ENCODE measurements at regions not wholly inside any gene's neighbourhood (a gene's known extent, or its start where the extent isn't known, plus 50 kb on each side); places are given as distances from the start of the nearest gene placed in this dataset.

GRCh38 chr2:177326005-177326404 lies 61.5 kb upstream of the NFE2L2 start:
- H3K27me3 ChIP-seq (ENCODE audit: control insufficient read depth in 5 of 5, insufficient read depth in 4 of 5, low read length in 5 of 5), result no peaks in the 10 kb centered on the region
- peaks cover 3 to 14% (median 9%) of the 10 kb centered on the region in 5 donors for H3K36me3 ChIP-seq (ENCODE audit: control insufficient read depth in 5 of 5, insufficient read depth in 5 of 5, low read length in 5 of 5)
- H3K27ac ChIP-seq (ENCODE audit: low read depth, low read length), result no peak overlapping the region
- H3K9me3 ChIP-seq (ENCODE audit: control insufficient read depth in 5 of 5, low read length in 5 of 5), result no peaks in the 10 kb centered on the region
- peaks cover 0 to 3% (median 0%) of the 10 kb centered on the region in 5 donors for H3K4me1 ChIP-seq (ENCODE audit: control insufficient read depth in 5 of 5, insufficient read depth in 5 of 5, low read length in 5 of 5)
- H3K4me3 ChIP-seq (ENCODE audit: low read depth in 1 of 5, low read length in 5 of 5), result no peak overlapping the region
- no peak overlapping the region for H3K9ac ChIP-seq (ENCODE audit: low read length in 5 of 5)

GRCh38 chr2:177326591-177326990 lies 62.1 kb upstream of the NFE2L2 start:
- H3K4me1 ChIP-seq (ENCODE audit: control insufficient read depth in 5 of 5, insufficient read depth in 5 of 5, low read length in 5 of 5), result peaks cover 0 to 3% (median 0%) of the 10 kb centered on the region in 5 donors
- no peak overlapping the region for H3K9ac ChIP-seq (ENCODE audit: low read length in 5 of 5)
- H3K27ac ChIP-seq (ENCODE audit: low read depth, low read length), result no peak overlapping the region
- H3K4me3 ChIP-seq (ENCODE audit: low read depth in 1 of 5, low read length in 5 of 5), result no peak overlapping the region
- peaks cover 0 to 13% (median 9%) of the 10 kb centered on the region in 5 donors for H3K36me3 ChIP-seq (ENCODE audit: control insufficient read depth in 5 of 5, insufficient read depth in 5 of 5, low read length in 5 of 5)
- H3K9me3 ChIP-seq (ENCODE audit: control insufficient read depth in 5 of 5, low read length in 5 of 5), result no peaks in the 10 kb centered on the region
- H3K27me3 ChIP-seq (ENCODE audit: control insufficient read depth in 5 of 5, insufficient read depth in 4 of 5, low read length in 5 of 5), result no peaks in the 10 kb centered on the region

GRCh38 chr2:177327009-177327408 lies 62.5 kb upstream of the NFE2L2 start:
- H3K36me3 ChIP-seq (ENCODE audit: control insufficient read depth in 5 of 5, insufficient read depth in 5 of 5, low read length in 5 of 5), result peaks cover 0 to 10% (median 9%) of the 10 kb centered on the region in 5 donors
- H3K4me3 ChIP-seq (ENCODE audit: low read depth in 1 of 5, low read length in 5 of 5), result no peak overlapping the region
- H3K27ac ChIP-seq (ENCODE audit: low read depth, low read length), result no peak overlapping the region
- H3K27me3 ChIP-seq (ENCODE audit: control insufficient read depth in 5 of 5, insufficient read depth in 4 of 5, low read length in 5 of 5), result no peaks in the 10 kb centered on the region
- H3K9me3 ChIP-seq (ENCODE audit: control insufficient read depth in 5 of 5, low read length in 5 of 5), result no peaks in the 10 kb centered on the region
- peaks cover 0 to 5% (median 2%) of the 10 kb centered on the region in 5 donors for H3K4me1 ChIP-seq (ENCODE audit: control insufficient read depth in 5 of 5, insufficient read depth in 5 of 5, low read length in 5 of 5)
- no peak overlapping the region for H3K9ac ChIP-seq (ENCODE audit: low read length in 5 of 5)

GRCh38 chr2:177328056-177328455 lies 63.5 kb upstream of the NFE2L2 start:
- H3K4me1 ChIP-seq (ENCODE audit: control insufficient read depth in 5 of 5, insufficient read depth in 5 of 5, low read length in 5 of 5), result peaks cover 0 to 7% (median 6%) of the 10 kb centered on the region in 5 donors
- H3K27ac ChIP-seq (ENCODE audit: low read depth, low read length), result no peak overlapping the region
- no peak overlapping the region for H3K9ac ChIP-seq (ENCODE audit: low read length in 5 of 5)
- H3K27me3 ChIP-seq (ENCODE audit: control insufficient read depth in 5 of 5, insufficient read depth in 4 of 5, low read length in 5 of 5), result no peaks in the 10 kb centered on the region
- H3K36me3 ChIP-seq (ENCODE audit: control insufficient read depth in 5 of 5, insufficient read depth in 5 of 5, low read length in 5 of 5), result peaks cover 0 to under 1% (median under 1%) of the 10 kb centered on the region in 5 donors
- no peaks in the 10 kb centered on the region for H3K9me3 ChIP-seq (ENCODE audit: control insufficient read depth in 5 of 5, low read length in 5 of 5)
- no peak overlapping the region for H3K4me3 ChIP-seq (ENCODE audit: low read depth in 1 of 5, low read length in 5 of 5)

- Histone ChIP-seq H3K9ac (ENCODE audit: low read length in 5 of 5) (peak overlapping the region in 1 of 5 donors; percentile 8), H3K36me3 (ENCODE audit: control insufficient read depth in 5 of 5, insufficient read depth in 5 of 5, low read length in 5 of 5) (peaks cover 0 to 1% (median 0%) of the 10 kb centered on the region in 5 donors), H3K9me3 (ENCODE audit: control insufficient read depth in 5 of 5, low read length in 5 of 5) (no peaks in the 10 kb centered on the region), H3K4me1 (ENCODE audit: control insufficient read depth in 5 of 5, insufficient read depth in 5 of 5, low read length in 5 of 5) (peaks cover 0 to 7% (median 6%) of the 10 kb centered on the region in 5 donors), H3K4me3 (ENCODE audit: low read depth in 1 of 5, low read length in 5 of 5) (no peak overlapping the region), H3K27ac (ENCODE audit: low read depth, low read length) (no peak overlapping the region), H3K27me3 (ENCODE audit: control insufficient read depth in 5 of 5, insufficient read depth in 4 of 5, low read length in 5 of 5) (no peaks in the 10 kb centered on the region)
Measured at GRCh38 chr2:177329064-177329463, 63.5 kb upstream of the AGPS start.

GRCh38 chr2:177331466-177331997 lies 61.0 kb upstream of the AGPS start:
- H3K9me3 ChIP-seq (ENCODE audit: control insufficient read depth in 5 of 5, low read length in 5 of 5), result no peaks in the 10 kb centered on the region
- H3K9ac ChIP-seq (ENCODE audit: low read length in 5 of 5), result no peak overlapping the region
- no peak overlapping the region for H3K4me3 ChIP-seq (ENCODE audit: low read depth in 1 of 5, low read length in 5 of 5)
- H3K4me1 ChIP-seq (ENCODE audit: control insufficient read depth in 5 of 5, insufficient read depth in 5 of 5, low read length in 5 of 5), result peaks cover 0 to 7% (median 5%) of the 10 kb centered on the region in 5 donors
- H3K36me3 ChIP-seq (ENCODE audit: control insufficient read depth in 5 of 5, insufficient read depth in 5 of 5, low read length in 5 of 5), result peaks cover 0 to 4% (median 0%) of the 10 kb centered on the region in 5 donors
- no peak overlapping the region for H3K27ac ChIP-seq (ENCODE audit: low read depth, low read length)
- H3K27me3 ChIP-seq (ENCODE audit: control insufficient read depth in 5 of 5, insufficient read depth in 4 of 5, low read length in 5 of 5), result no peaks in the 10 kb centered on the region

- Histone ChIP-seq H3K27ac (ENCODE audit: low read depth, low read length) (no peak overlapping the region), H3K9me3 (ENCODE audit: control insufficient read depth in 5 of 5, low read length in 5 of 5) (no peaks in the 10 kb centered on the region), H3K27me3 (ENCODE audit: control insufficient read depth in 5 of 5, insufficient read depth in 4 of 5, low read length in 5 of 5) (no peaks in the 10 kb centered on the region), H3K4me1 (ENCODE audit: control insufficient read depth in 5 of 5, insufficient read depth in 5 of 5, low read length in 5 of 5) (peaks cover 0 to 7% (median 5%) of the 10 kb centered on the region in 5 donors), H3K36me3 (ENCODE audit: control insufficient read depth in 5 of 5, insufficient read depth in 5 of 5, low read length in 5 of 5) (peaks cover 0 to 4% (median 0%) of the 10 kb centered on the region in 5 donors), H3K9ac (ENCODE audit: low read length in 5 of 5) (no peak overlapping the region), H3K4me3 (ENCODE audit: low read depth in 1 of 5, low read length in 5 of 5) (peak overlapping the region in 4 of 5 donors; percentile 5 to 56 (median 34))
Measured at GRCh38 chr2:177332026-177332991, 60.3 kb upstream of the AGPS start.

GRCh38 chr2:177332992-177333388 lies 59.6 kb upstream of the AGPS start:
- Histone ChIP-seq H3K27me3 (ENCODE audit: control insufficient read depth in 5 of 5, insufficient read depth in 4 of 5, low read length in 5 of 5) (no peaks in the 10 kb centered on the region), H3K27ac (ENCODE audit: low read depth, low read length) (no peak overlapping the region), H3K4me1 (ENCODE audit: control insufficient read depth in 5 of 5, insufficient read depth in 5 of 5, low read length in 5 of 5) (peaks cover 0 to 7% (median 5%) of the 10 kb centered on the region in 5 donors), H3K9me3 (ENCODE audit: control insufficient read depth in 5 of 5, low read length in 5 of 5) (no peaks in the 10 kb centered on the region), H3K36me3 (ENCODE audit: control insufficient read depth in 5 of 5, insufficient read depth in 5 of 5, low read length in 5 of 5) (peaks cover 0 to 5% (median 2%) of the 10 kb centered on the region in 5 donors), H3K4me3 (ENCODE audit: low read depth in 1 of 5, low read length in 5 of 5) (no peak overlapping the region), H3K9ac (ENCODE audit: low read length in 5 of 5) (no peak overlapping the region)

GRCh38 chr2:177334940-177335543 lies 57.5 kb upstream of the AGPS start:
- no peak overlapping the region for H3K4me3 ChIP-seq (ENCODE audit: low read depth in 1 of 5, low read length in 5 of 5)
- H3K27me3 ChIP-seq (ENCODE audit: control insufficient read depth in 5 of 5, insufficient read depth in 4 of 5, low read length in 5 of 5), result no peaks in the 10 kb centered on the region
- H3K4me1 ChIP-seq (ENCODE audit: control insufficient read depth in 5 of 5, insufficient read depth in 5 of 5, low read length in 5 of 5), result peaks cover 0 to 7% (median 5%) of the 10 kb centered on the region in 5 donors
- H3K27ac ChIP-seq (ENCODE audit: low read depth, low read length), result no peak overlapping the region
- no peaks in the 10 kb centered on the region for H3K9me3 ChIP-seq (ENCODE audit: control insufficient read depth in 5 of 5, low read length in 5 of 5)
- H3K36me3 ChIP-seq (ENCODE audit: control insufficient read depth in 5 of 5, insufficient read depth in 5 of 5, low read length in 5 of 5), result peaks cover 0 to 9% (median 2%) of the 10 kb centered on the region in 5 donors
- H3K9ac ChIP-seq (ENCODE audit: low read length in 5 of 5), result no peak overlapping the region

All from subcutaneous abdominal adipose tissue (tissue), 5 donors.